Cardiac fibroblast (primary cell): ENCODE measurements at regions not wholly inside any gene's neighbourhood (a gene's known extent, or its start where the extent isn't known, plus 50 kb on each side); places are given as distances from the start of the nearest gene placed in this dataset.

Source experiments
- DNase-seq, 2 donors: peaks; one replicate each; pipeline versions ENCODE4 v3.0.0 to v3.0.0-alpha.2; 2010; ENCODE audit warnings: low read depth in 2 of 2
- H3K4me3 ChIP-seq, 2 donors: replicated peaks in 1 of 2; 1 replicate in 1 of 2; 2 replicates in 1 of 2; pipeline ENCODE4 v1.5.1; 2011; ENCODE audit warnings: low read depth in 2 of 2, low read length in 2 of 2, mild to moderate bottlenecking in 2 of 2, moderate library complexity in 1 of 2
- TF ChIP-seq, protein P1 (sequence below): IDR thresholded peaks from one replicate; pipeline ENCODE4 v1.5.1; 2011; ENCODE audit warnings: low read depth, mild to moderate bottlenecking, low read length, inconsistent platforms

DNA sequence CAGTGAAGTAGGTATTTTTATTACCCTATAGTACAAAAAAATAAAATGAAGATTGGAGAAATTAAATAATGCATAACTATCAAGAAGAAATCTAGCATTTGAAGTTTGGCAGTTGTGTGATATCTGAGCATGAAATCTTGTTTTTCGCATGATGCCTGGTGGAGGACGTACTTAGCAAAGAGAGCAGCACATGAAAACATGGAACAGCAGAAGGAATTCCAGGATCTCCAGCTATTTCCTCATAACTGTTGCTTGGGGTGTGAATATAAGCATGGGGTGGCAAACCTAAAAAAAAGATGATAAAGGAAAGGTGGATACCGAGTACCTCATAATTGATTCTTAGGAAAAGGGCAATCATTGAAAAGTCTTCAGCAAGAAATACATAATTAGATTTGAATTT is 174.3 kb upstream of the FAM3C start:
- TF ChIP-seq, protein P1, sequence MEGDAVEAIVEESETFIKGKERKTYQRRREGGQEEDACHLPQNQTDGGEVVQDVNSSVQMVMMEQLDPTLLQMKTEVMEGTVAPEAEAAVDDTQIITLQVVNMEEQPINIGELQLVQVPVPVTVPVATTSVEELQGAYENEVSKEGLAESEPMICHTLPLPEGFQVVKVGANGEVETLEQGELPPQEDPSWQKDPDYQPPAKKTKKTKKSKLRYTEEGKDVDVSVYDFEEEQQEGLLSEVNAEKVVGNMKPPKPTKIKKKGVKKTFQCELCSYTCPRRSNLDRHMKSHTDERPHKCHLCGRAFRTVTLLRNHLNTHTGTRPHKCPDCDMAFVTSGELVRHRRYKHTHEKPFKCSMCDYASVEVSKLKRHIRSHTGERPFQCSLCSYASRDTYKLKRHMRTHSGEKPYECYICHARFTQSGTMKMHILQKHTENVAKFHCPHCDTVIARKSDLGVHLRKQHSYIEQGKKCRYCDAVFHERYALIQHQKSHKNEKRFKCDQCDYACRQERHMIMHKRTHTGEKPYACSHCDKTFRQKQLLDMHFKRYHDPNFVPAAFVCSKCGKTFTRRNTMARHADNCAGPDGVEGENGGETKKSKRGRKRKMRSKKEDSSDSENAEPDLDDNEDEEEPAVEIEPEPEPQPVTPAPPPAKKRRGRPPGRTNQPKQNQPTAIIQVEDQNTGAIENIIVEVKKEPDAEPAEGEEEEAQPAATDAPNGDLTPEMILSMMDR = no peak
- DNase-seq = no peak
- H3K4me3 ChIP-seq = no peak overlapping the region

DNA sequence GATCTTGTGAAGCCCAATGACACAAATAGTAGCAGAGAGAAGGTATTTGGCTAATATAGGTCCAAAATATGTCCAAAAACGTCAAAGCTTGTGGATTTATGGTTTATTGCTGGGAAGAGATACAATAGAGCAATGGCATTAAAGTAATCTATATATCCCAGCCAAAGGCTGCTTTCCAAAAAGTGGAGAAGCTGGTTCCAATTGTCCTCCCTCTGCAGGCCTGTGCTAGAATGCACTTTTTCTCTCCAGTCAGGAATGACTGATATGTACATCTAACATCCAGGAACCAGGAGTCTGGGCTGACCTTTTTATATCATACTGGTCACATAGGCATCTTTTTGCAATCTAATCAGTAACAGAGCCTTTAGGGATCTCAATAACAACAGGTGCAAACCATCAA is 167.1 kb upstream of the FAM3C start:
- H3K4me3 ChIP-seq = no peak overlapping the region
- DNase-seq = no peak
- TF ChIP-seq, protein P1 = peak; percentile 49

DNA sequence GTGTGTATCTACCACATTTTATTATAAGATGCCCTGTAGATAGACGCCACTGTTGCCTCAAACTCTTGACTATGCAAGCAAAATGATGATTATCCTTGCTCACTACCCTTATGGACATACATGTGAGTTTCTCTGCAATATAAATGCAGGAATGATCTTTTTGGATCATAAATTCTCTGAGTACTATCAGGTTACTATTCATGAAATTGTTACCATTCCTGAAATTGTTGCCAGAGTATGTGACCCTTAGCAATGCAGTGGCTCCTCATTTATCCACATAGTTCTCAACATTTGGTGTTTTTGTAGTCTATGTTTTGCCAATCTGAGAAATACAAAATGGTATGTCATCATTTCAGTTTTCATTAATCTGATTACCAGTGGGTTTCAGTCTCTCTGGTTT is 166.2 kb upstream of the FAM3C start:
- peak; percentile 18 to 51 for DNase-seq
- TF ChIP-seq, protein P1 = no peak
- no peak overlapping the region for H3K4me3 ChIP-seq

DNA sequence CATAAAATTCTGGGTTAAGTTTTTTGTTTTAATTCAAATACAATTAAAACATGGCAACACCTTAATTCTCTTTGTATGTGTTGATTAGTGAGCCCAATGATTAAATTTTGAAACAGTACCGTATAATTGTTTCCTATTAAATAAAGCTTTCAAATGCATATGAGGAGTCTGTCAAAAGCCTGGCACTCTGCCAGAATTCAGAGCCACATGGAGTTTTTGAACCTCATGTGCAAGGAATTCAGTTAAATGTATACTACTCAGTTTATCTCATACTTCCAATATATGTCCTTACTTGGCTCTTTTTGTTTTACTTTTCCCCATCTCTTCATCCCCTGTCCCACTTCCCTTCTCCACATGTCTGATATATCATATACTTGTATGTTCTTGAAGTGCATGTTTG is 165.6 kb upstream of the FAM3C start:
- TF ChIP-seq, protein P1 = no peak
- H3K4me3 ChIP-seq = no peak overlapping the region
- DNase-seq = peak in 1 of 2 donors; percentile 34

DNA sequence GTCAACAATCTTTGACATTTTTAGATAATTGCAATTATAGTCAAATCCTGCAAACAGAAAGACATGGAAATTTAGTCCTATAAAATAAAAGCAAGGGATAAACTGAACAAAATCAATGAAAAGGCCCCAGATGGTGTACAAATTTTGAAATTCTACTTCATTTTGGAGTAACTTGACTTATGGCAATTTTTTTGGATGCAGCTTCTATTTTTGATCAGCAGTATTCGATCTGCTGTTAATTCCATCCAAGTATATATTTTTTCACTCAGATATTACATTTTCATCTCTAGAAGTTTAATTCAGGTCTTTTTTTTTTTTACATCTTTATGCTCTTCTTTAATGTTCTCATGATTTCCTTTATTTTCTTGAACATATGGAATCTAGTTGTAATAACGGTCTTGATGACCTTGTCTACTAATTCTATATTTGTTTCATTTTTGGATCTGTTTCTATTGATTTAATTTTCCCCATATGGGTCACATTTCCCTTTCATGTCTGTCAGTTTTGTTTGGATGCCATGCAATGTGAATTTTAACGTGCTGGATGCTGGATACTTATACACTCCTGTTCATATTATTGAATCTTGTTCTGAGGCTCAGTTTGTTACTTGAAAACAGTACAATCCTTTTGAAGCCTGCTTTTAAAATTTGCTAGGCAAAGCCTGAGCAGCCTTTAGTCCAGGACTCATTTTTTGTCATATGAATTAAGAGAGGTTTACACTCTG is 164.3 kb upstream of the FAM3C start:
- DNase-seq = no peak
- no peak overlapping the region for H3K4me3 ChIP-seq
- TF ChIP-seq, protein P1 = no peak

DNA sequence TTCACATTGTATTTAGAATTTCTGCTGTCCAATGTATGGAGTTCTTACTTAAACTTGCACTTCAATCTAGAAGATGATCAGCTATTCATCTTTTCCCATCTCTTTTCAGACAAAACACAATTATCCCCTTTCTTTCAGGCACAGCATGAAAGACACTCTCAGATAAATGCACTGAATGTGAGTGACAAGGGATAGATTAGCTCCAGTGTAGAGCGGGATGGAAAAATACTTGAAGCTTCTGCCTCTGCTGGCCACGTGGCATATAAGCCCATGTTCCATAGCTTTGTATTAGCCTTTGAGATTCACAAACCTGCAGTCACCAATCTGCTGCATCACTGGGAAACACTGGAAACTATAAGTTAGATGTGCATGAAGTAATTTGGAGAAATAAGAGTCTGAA is 162.2 kb upstream of the FAM3C start:
- H3K4me3 ChIP-seq = no peak overlapping the region
- no peak for DNase-seq
- TF ChIP-seq, protein P1 = no peak
